Fibroblast of skin of right quadriceps (primary cell): ENCODE measurements at regions not wholly inside any gene's neighbourhood (a gene's known extent, or its start where the extent isn't known, plus 50 kb on each side); places are given as distances from the start of the nearest gene placed in this dataset.

Source experiments
- DNase-seq: peaks from one replicate; pipeline ENCODE4 v3.0.0-alpha.2; 2013

DNA sequence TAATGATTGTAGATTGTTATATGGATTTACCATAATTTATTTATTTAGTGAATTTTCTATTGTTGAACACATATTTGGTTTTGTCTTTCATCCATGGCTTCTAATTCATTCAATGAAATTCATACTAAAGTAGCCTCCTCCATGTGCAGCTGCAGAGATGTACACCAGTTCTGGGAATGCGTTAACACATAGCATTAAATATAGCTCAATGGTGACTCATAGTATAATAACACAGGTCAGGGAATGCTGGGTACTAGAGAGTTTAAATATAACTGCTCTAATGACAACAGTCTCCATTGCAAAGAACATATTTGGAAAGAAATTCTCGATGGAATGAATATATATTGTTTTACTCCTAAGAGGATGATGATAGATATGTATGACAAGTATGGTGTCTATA is 1190.2 kb upstream of the NRXN1 start:
- DNase-seq: peak; percentile 48

DNA sequence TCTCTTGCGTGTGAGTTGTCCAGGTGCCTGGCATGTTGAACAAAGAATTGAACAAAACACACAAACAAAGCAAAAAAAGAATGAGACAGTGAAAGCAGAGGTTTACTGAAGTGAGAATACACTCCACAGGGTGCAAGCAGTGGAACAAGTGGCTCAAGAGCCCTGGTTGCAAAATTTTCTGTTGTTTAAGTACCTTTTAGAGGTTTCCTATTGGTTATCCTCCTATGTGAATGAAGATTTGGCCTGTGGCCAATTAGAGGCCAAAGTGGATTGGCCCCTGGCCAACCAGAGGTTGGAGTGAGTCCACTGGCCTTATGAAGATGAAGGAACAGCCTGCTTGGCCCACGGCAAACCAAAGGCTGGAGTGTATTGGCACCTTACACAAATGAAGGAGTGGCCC is 1188.5 kb upstream of the NRXN1 start:
- DNase-seq: no peak

DNA sequence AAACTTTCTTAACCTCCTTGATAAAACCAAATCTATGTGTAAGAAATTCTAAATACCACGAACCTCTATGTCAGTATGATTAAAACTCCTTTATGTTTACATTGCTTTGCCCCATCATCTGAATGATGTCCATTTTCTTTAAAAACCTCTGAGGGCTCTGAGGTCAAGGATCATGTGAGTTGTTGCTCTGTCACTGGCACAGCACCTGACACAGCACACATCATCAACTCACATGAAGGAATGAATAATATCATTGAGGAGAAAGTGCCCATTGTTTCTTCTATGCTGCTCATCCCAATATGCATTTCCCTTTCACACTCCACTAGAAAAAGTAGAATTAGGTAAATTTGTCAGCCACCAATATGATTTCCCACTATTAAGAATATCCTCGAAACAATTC is 1178.7 kb upstream of the NRXN1 start:
- no peak for DNase-seq

DNA sequence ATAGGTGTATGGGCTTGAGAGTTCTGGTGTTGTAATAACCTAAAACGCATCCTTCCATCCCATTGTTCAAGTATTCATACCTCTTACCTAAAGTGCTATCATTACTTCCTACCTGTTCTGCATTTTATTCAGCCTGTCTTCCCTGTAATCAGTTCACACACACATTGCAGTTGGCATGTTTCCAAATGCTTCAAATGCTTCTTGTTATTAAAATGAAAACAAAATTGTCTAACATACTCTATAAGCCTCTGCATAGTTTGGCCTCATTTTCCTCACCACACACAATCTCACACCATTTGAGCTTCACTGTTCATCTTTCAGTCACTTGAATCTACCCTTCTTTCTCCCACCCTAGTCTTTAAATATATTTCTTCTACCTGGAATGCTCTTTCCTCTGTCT is 1178.2 kb upstream of the NRXN1 start:
- no peak for DNase-seq

DNA sequence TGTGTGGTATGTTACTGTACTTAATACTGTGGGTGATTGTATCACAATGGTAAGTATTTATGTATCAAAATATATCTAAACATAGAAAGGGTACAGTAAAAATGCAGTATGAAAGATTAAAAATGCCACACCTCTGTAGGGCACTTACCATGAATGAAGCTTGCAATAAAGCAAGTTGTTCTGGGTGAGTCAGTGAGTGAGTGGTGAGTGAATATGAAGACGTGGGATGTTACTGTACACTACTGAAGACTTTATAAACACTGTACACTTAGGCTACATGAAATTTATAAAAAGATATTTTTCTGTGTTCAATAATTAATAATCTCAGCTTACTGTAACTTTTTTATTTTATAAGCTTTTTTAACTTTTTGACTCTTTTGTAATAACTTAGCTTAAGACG is 1162.4 kb upstream of the NRXN1 start:
- DNase-seq: no peak

DNA sequence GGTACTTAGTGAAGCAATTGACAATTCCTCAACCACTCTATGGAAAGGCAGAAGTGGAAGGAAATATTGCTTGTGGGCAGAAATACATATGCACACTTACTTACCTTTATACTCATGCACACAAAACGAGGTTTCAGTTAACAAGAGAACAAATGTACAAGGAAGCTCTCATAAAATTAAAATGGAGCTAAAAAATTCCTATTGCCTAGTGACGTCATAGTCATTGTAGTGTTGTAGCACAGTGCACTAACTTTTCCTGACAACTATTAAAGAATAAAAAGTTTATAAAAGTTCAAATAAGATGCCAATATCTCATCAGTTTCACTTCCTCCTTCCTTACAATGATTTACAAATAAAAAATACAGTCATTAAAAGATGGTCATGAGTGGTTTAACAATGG is 1161.9 kb upstream of the NRXN1 start:
- no peak for DNase-seq

DNA sequence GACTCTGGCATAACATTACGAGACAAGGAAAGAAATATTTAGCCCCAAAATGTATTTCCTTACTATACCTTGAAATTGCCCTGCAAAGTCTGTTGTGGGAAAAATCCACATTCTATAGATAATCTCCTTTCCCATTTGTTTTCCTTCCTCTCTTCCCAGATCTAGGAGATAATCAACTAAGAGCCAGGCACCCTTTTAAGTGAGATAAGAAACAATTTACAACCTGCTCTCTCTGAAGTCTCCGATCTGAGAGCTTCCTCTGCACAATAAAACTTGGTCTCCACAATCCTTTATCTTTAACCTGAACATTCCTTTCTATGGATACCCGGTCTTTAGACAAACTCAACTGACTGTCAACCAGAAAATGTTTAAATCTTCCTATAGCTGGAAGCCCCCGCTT is 1160.7 kb upstream of the NRXN1 start:
- DNase-seq: no peak

DNA sequence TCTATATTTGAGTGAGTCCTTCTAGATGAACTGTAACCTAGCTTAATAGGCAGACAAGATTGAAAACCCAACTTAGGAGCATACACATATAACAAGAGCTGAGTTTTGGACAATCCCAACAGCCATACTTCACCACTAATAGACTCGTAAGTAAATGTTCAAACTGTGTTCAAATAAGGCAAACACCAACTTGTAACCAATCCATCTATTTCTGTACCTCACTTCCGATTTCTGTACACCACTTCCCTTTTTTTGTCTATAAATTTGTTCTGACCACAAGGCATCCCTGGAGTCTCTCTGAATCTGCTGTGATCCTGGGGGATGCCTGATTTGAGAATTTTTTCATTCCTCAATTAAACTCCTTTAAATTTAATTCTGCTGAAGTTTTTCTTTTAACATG is 1149.1 kb upstream of the NRXN1 start:
- no peak for DNase-seq

DNA sequence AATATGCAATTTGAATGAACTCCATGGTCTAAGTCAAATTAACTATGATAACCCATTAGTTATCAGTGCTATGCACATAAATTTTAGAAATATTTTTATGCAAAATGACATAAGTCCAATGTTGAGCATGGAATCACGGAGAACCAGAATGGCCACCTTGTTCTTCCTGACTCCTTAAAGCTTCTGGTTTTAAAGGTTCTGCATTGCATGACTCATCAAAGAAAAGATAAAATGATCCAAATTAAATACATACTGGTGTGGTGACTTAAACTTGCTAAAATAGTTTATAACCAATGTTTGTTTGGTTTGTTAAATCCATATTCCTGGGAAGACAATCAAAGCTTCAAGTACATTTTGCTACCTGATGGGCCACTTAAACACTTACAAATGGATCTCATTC is 1146.9 kb upstream of the NRXN1 start:
- no peak for DNase-seq

DNA sequence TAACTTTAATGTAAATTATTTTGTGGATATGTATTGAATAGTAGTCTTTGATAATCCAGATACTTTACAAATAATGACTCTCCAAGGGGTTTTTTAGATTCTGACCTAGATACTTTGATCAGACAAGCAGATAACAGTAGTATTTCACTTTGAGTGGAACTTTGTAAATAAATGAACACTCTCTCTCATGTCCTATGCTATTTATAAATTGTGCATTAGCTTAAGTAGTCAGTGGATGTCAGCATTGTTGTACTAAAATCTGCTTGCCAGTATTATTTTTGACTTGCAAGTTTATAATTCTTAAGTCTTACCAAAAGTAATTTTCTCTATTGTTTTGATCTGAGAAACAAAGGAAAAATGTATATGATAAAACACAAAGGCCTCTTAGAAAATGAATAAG is 1113.1 kb upstream of the NRXN1 start:
- DNase-seq: no peak

DNA sequence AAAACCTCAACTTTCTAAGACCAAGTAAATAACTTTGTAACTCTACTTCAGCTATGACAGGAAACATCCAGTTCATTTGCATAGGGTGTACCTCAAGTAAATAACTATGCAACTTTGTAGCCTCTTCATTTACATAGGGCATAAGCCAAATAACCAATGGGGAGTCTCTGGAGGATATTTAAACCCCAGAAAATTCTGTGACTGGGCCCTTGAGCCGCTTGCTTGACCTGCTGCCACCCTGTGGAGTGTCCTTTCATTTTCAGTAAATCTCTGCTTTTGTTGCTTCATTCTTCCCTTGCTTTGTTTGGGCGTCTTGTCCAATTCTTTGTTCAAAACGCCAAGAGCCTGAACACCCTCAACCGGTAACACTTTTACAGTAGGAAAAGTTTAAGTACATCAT is 1112.7 kb upstream of the NRXN1 start:
- no peak for DNase-seq

DNA sequence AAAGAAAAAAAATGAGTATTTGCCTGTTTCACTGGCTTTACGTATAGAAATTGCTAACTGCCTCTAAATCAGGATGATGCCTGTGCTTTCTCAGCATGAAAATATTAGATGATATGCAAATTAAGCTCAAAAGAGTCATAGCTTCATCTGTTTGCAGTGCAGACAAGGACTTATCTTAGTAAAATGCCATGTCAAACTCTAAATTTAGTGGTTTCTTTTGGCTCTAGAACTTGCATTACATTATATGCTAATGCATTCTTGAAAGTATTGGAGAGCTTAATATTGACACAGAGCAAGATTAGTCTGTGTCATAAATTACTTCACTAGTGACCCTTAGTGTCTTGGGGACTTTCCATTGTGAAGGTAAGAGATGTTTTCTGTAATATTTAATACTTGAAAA is 1109.1 kb upstream of the NRXN1 start:
- DNase-seq: no peak

DNA sequence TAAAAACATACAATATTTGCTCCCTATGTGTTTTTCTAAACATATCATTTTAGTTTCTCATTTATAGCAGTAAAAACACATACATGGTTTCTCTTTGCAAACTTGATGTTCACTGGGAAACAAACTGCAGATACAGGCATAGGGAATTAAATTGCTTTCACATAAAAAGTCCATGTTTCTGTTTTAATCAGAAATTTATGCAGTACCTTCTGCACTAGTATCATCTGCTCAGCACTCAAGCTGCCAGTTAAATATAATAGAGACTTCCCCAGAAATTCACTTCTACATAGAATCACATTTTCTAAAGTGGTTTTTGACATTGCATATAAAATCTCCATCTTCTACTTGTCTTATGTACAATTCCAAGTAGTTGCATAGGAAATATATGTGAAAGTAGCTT is 1107.3 kb upstream of the NRXN1 start:
- DNase-seq: no peak

DNA sequence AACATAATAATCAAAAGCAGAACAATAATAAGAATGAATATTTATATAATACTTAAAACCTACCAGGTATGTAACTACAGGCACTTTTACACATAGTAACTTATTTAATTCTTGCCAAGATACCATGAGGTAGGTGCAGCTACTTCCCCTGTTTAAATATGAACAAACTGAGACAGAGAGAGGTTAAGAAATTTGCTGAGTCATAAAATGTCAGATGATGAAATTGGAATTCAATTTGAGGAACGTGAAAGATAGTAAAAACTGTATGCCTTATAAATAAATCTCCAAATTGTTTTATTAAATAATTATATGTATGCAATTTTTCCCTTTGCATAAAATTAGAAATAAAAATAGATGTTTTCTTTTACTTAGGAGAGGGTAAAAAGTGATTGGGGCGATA is 1103.3 kb upstream of the NRXN1 start:
- DNase-seq: peak; percentile 16

DNA sequence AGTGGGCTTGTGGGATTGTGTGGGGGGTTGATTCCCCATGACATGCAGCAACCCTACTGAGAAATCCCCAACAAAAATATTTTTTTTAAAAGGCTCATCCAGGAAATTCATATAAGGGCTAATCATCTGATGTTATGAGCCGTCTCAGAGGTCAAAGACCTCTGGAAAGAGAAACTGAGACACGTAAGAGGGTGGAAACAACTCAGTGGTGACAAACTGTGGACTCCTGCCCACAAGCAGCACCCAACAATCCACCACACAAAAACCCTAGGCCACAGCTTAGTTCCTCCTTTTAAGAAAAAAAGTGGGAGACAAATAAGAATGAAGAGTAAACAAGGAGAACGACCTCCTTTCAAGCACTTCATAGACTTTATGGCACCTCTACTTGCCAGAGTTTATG is 1096.1 kb upstream of the NRXN1 start:
- no peak for DNase-seq

DNA sequence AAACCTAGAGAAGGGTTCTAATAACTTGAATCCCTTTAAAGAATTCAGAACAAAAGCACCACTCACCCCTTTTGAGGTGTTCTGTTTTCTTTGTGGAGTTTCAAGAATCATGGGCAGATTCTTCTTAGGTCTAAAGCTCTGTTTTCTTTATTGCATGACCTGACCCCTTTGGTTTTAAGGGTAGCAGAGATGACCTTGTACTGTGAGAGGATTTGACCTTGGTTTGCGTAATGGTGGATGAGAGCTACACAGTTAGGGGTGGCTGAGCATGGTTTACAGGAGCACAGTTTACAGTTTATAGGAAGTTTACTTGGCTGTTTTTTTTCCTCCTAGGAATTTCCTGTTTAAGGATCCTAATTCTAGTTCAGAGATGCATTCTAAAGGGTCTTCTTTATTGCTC is 1095.6 kb upstream of the NRXN1 start:
- DNase-seq: no peak

DNA sequence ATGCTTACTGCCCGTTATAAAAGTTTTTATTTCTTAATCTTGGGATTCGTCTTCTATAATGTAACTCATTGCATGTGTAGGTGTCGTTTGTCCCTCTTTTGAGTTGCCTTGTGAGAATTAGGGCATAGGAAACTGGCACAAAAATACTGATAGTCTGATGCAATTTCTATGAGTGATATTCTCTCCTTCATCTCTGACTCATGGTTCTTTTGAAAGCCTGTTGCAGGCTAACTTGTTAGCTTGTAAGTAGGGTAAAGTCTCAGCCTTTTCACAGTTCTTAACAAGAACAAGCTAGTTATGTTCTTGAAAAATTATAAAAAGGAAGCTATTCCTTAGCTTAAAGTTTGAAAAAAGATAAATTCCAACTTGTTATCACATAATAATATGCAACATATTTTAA is 1085.4 kb upstream of the NRXN1 start:
- peak; percentile 58 for DNase-seq

DNA sequence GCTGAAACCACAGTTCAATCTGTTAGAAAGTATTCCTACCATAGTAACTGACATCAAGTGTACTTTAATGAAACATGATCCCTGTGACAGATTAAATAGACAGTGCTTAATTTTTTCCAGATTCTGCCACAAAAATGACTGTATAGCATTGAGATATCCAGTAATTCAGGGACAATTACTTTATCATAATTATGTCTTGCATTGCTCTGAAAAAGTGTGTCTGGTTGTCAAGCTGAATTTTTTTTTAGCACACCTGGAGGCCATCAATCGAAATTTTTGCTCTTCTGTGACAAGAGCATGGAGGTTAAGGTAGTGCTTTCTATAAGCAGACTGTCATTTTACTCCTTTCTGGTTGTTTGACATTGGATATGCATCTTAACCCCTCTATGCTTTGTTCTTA is 1083.8 kb upstream of the NRXN1 start:
- DNase-seq: peak; percentile 45

DNA sequence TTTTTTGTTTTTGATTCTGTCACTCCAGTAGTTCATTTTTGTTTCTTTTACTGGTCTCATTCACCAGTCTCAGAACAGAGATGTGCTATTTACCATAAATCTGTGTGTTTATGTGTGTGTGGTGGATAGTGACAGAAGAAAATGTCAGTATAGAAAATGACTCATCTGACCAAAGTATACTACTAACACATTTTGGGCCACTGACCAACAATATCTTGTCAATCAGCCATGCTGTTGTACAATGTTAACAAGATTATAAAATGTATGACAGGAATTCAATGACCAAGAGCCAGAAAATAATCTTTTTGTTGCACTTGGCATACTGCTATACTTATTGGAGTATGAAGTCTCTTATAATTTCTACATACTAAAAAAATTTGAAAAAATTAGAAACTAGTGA is 1081.4 kb upstream of the NRXN1 start:
- DNase-seq: peak; percentile 76

DNA sequence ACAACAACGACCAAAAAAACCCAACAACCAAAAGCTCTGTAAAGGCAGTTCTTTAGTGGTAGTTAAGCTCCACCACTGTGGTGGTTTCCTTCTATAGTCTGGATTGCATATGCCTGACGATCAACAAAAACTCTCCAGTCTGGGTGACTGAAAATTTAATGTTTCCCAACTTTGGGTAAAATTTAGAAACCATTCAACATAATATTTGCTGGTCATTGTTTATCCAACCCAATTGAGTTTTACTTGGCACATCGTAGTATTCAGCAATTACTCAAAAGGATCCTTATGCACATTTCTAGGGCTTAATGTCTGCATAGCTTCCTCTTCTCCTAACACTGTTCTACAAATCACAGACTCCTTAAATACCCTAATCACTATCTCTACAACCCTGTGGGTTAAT is 1080.2 kb upstream of the NRXN1 start:
- no peak for DNase-seq

DNA sequence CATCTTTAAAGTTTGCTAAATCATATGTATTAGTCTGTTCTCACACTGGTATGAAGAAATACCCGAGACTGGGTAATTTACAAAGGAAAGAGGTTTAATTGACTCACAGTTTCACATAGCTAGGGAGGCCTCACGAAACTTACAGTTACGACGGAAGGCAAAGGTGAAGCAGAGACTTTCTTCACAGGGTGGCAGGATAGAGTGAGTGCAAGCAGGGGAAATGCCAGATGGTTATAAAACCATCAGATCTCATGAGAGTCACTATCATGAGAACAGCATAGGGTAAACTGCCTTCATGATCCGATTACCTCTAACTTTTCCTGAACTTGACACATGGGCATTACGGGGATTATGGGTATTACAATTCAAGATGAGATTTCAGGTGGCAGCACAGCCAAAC is 1075.2 kb upstream of the NRXN1 start:
- no peak for DNase-seq

DNA sequence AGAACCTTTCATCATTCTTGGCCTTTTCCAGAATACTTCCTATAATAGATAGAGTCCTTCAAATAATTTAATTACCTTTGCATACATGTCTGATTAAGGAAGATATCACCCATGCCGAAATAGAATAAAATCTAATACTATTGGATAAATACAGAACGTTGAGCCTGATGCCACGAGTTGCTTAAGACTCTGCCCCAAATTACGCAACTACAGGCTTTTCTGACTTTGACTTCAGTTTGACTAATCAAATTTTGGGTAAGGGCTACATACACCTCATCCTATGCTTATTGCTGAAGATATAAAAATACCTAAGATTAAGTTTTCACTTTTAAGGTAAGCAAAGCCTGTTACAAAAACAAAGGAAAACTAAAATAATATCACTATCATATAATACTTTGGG is 1065.1 kb upstream of the NRXN1 start:
- no peak for DNase-seq

DNA sequence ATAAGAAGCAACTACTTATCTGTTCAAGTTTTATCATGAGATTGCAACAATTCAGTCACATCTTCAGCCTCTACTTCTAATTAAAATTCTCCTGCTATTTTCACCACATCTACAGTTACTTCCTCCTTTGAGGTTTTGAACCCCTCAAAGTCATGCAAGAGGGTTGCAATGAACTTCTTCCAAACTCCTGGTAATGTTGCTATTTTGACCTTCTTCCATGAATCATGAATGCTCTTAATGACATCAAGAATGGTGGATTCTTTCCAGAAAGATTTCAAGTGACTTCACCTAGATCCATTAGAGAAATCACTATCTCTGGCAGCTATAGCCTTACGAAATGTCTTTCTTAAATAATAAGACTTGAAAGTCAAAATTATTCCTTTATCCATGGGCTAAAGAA is 1052.8 kb upstream of the NRXN1 start:
- peak; percentile 46 for DNase-seq

DNA sequence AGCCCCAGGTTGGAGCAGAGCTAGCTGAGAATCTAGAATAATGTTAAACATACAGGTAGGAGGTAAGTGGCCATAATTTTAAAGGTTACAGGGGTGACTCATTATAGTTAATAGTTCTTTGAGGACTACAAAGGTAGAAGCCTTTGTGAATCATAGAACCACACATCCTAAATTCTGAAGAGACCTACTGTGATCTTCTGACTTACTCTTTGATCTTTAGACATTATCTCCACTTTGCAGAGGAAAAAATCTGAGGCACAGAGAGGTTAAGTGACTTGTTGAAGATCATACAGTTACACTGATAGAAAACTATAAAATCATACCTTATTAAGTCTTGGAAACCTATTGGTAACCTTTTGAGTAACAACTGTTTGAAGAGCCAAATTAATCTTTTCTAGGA is 1051.3 kb upstream of the NRXN1 start:
- DNase-seq: no peak

DNA sequence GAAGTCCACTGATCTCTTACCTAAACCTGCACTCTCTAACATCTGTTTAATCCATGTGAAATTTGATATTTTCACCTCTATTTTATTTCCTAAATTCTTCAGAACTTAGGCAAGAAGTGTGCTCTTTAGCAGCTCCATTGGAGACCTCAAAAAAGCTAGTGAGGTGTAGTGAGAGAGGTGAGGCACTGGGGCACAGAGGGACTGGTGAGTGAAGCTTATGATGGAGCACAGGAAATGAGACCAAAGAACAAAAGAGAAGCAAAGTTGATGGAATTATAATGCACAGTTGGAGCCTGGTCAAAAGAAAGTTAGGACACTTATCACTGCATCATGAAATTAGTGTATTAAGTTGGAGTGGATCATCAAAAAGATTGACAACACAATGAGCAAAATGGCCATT is 1050.7 kb upstream of the NRXN1 start:
- DNase-seq: no peak

DNA sequence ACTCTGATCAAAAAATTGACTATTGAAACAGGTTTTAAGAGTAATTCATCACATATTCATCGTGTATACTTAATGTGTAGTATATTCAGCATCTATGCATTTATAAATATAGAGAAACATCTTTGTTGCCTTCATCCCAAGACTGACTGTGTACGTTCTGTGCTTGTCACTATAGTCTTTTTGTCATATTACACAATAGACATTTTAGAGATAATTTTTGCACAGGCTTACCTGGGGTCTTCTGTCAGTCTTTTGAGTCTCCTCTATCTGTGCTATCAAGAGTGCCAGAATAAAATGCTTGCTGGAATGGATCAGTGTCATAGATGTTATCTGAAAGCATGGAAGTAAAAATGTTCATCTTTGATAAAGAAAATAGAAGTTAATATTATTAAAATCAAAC is 1047.7 kb upstream of the NRXN1 start:
- no peak for DNase-seq

DNA sequence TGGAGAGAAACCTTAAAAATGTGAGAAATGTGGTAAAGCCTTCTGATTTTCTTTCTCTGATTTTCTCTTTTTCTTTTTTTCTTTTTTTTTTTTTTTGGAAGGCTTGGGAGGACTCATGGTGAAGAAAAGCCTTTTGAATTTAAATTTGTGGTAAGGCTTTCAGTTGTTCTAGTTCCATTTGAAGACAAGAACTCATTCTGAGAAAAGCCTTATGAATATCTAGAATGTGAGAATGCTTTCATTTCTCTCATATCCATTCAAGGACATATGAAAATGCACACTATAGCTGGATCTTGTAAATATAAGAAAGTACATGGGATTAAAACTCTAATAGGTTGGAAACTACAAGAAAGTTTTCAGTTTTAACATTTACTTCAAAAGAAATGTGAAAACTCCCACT is 1045.2 kb upstream of the NRXN1 start:
- no peak for DNase-seq
